ENCODE measurements at regions not wholly inside any gene's neighbourhood (a gene's known extent, or its start where the extent isn't known, plus 50 kb on each side); places are given as distances from the start of the nearest gene placed in this dataset.

- H3K27ac Mint-ChIP-seq = no peak overlapping the region
- H3K27me3 Mint-ChIP-seq = no peaks in the 10 kb centered on the region
- no peaks in the 10 kb centered on the region for H3K4me1 Mint-ChIP-seq
- intact Hi-C loops (cut with micrococcal nuclease) = no loop called here
- no peak for ATAC-seq (ENCODE audit: low read depth)
- Histone ChIP-seq H3K4me3 (ENCODE audit: control extremely low read depth in 1 of 5, extremely low read depth in 1 of 5, insufficient read depth in 1 of 5, low read depth in 2 of 5, low read length in 4 of 5) (no peak overlapping the region), H3K9me3 (ENCODE audit: control extremely low read depth in 1 of 3, control insufficient read depth in 2 of 3, insufficient read depth in 1 of 3, low read length in 2 of 3) (peaks cover 0 to 13% (median 0%) of the 10 kb centered on the region in 3 donors), H3K4me2 (replicated peaks; ENCODE audit: low read depth, low read length, poor library complexity, severe bottlenecking) (no peak overlapping the region), H3K9ac (ENCODE audit: low read length) (no peak overlapping the region), H4K20me1 (ENCODE audit: control insufficient read depth, insufficient read depth, low read length, poor library complexity, severe bottlenecking) (no peaks in the 10 kb centered on the region), H3K4me1 (ENCODE audit: control insufficient read depth in 2 of 2, insufficient read depth in 2 of 2, low read length in 2 of 2) (no peaks in the 10 kb centered on the region), H3K79me2 (ENCODE audit: control insufficient read depth, insufficient read depth, low read length) (no peaks in the 10 kb centered on the region), H3K36me3 (replicated peaks in 1 of 2; ENCODE audit: control extremely low read depth in 1 of 2, control insufficient read depth in 1 of 2, extremely low read depth in 1 of 2, insufficient read depth in 2 of 2, low read length in 1 of 2) (no peaks in the 10 kb centered on the region), H3K27me3 (replicated peaks in 1 of 4; ENCODE audit: control extremely low read depth in 1 of 4, control insufficient read depth in 3 of 4, insufficient read depth in 4 of 4, low read length in 3 of 4) (no peaks in the 10 kb centered on the region), H3K27ac (ENCODE audit: low read length in 2 of 2) (no peak overlapping the region), H2AFZ (ENCODE audit: insufficient read depth, low read depth, low read length, poor library complexity, severe bottlenecking) (no peak overlapping the region)
- 85% methylated on average over 2 of the region's 3 CpGs for WGBS (ENCODE audit: insufficient coverage)
- no peak for DNase-seq
- H3K9me3 Mint-ChIP-seq (ENCODE audit: insufficient read depth) = peaks cover 2% of the 10 kb centered on the region
- no peak overlapping the region for H3K4me3 Mint-ChIP-seq
- TF ChIP-seq EZH2 (IDR thresholded peaks at IDR 0.05; ENCODE audit: borderline replicate concordance, insufficient read depth, low read depth, low read length, poor library complexity, severe bottlenecking) = no peak
- no peak for TF ChIP-seq CTCF (IDR thresholded peaks at IDR 0.05)
- ChIA-PET POLR2A (no interaction called here), CTCF (no interaction called here)
Observed at GRCh38 chr5:4551034-4551433, 589.1 kb upstream of the ADAMTS16 start.

- H3K9me3 Mint-ChIP-seq (ENCODE audit: insufficient read depth) = peaks cover 2% of the 10 kb centered on the region
- Histone ChIP-seq H3K9ac (ENCODE audit: low read length) (no peak overlapping the region), H3K36me3 (replicated peaks in 1 of 2; ENCODE audit: control extremely low read depth in 1 of 2, control insufficient read depth in 1 of 2, extremely low read depth in 1 of 2, insufficient read depth in 2 of 2, low read length in 1 of 2) (no peaks in the 10 kb centered on the region), H3K4me1 (ENCODE audit: control insufficient read depth in 2 of 2, insufficient read depth in 2 of 2, low read length in 2 of 2) (no peaks in the 10 kb centered on the region), H3K27me3 (replicated peaks in 1 of 4; ENCODE audit: control extremely low read depth in 1 of 4, control insufficient read depth in 3 of 4, insufficient read depth in 4 of 4, low read length in 3 of 4) (no peaks in the 10 kb centered on the region), H2AFZ (ENCODE audit: insufficient read depth, low read depth, low read length, poor library complexity, severe bottlenecking) (no peak overlapping the region), H3K4me3 (ENCODE audit: control extremely low read depth in 1 of 5, extremely low read depth in 1 of 5, insufficient read depth in 1 of 5, low read depth in 2 of 5, low read length in 4 of 5) (no peak overlapping the region), H3K79me2 (ENCODE audit: control insufficient read depth, insufficient read depth, low read length) (no peaks in the 10 kb centered on the region), H3K27ac (ENCODE audit: low read length in 2 of 2) (no peak overlapping the region), H3K4me2 (replicated peaks; ENCODE audit: low read depth, low read length, poor library complexity, severe bottlenecking) (no peak overlapping the region), H3K9me3 (ENCODE audit: control extremely low read depth in 1 of 3, control insufficient read depth in 2 of 3, insufficient read depth in 1 of 3, low read length in 2 of 3) (peaks cover 0 to 6% (median 0%) of the 10 kb centered on the region in 3 donors), H4K20me1 (ENCODE audit: control insufficient read depth, insufficient read depth, low read length, poor library complexity, severe bottlenecking) (no peaks in the 10 kb centered on the region)
- ChIA-PET CTCF (no interaction called here), POLR2A (no interaction called here)
- no peaks in the 10 kb centered on the region for H3K27me3 Mint-ChIP-seq
- intact Hi-C loops (cut with micrococcal nuclease) = no loop called here
- no peaks in the 10 kb centered on the region for H3K4me1 Mint-ChIP-seq
- TF ChIP-seq CTCF (IDR thresholded peaks at IDR 0.05) (no peak), EZH2 (IDR thresholded peaks at IDR 0.05; ENCODE audit: borderline replicate concordance, insufficient read depth, low read depth, low read length, poor library complexity, severe bottlenecking) (no peak)
- DNase-seq = no peak
- no peak overlapping the region for H3K4me3 Mint-ChIP-seq
- H3K27ac Mint-ChIP-seq = no peak overlapping the region
- no peak for ATAC-seq (ENCODE audit: low read depth)
Observed at GRCh38 chr5:4553130-4553529, 587.0 kb upstream of the ADAMTS16 start.
